ENCODE measurements at regions not wholly inside any gene's neighbourhood (a gene's known extent, or its start where the extent isn't known, plus 50 kb on each side); places are given as distances from the start of the nearest gene placed in this dataset.
"Not testable (repeated sequence)": the region's sequence is repeated elsewhere in the genome, so short reads cannot be mapped to it uniquely, and the experiment has no call there.

- H3K4me2 ChIP-seq (ENCODE audit: low read depth, low read length): no peak overlapping the region
- DNase-seq: no peak
These were observed 179.4 kb upstream of the DCC start for GRCh38 chr18:52160636-52161035.

GRCh38 chr18:52163478-52163877, 176.5 kb upstream of the DCC start:
- no peaks in the 10 kb centered on the region for H3K4me1 ChIP-seq (ENCODE audit: low read length)
- H3F3A ChIP-seq (ENCODE audit: insufficient read depth, low read length): no peaks in the 10 kb centered on the region
- no peaks in the 10 kb centered on the region for H4K20me1 ChIP-seq (ENCODE audit: insufficient read depth, low read length)
- no peak overlapping the region for H3K9ac ChIP-seq (ENCODE audit: low read length)
- no peak overlapping the region for H2AFZ ChIP-seq (ENCODE audit: low read length)
- H3K9me2 ChIP-seq (replicated peaks; ENCODE audit: insufficient read depth, low read length): no peaks in the 10 kb centered on the region
- H3K79me2 ChIP-seq (ENCODE audit: low read length): no peaks in the 10 kb centered on the region
- no peak for TF ChIP-seq CTCF (IDR thresholded peaks at IDR 0.05; ENCODE audit: low read length)
- DNase-seq: no peak
- H3K9me3 ChIP-seq (replicated peaks; ENCODE audit: insufficient read depth, low read length): no peaks in the 10 kb centered on the region
- H3K36me3 ChIP-seq (replicated peaks; ENCODE audit: insufficient read depth, low read length): no peaks in the 10 kb centered on the region
- no peak overlapping the region for H3K4me2 ChIP-seq (ENCODE audit: low read depth, low read length)
- H3K4me3 ChIP-seq (ENCODE audit: low read length): no peak overlapping the region
- no peaks in the 10 kb centered on the region for H3K27me3 ChIP-seq (replicated peaks; ENCODE audit: insufficient read depth, low read length)
- H3K27ac ChIP-seq (ENCODE audit: low read length): no peak overlapping the region

More at GRCh38 chr18:52160636-52161035, 179.4 kb upstream of the DCC start:
- no peaks in the 10 kb centered on the region for H3K9me2 ChIP-seq (replicated peaks; ENCODE audit: insufficient read depth, low read length)
- H3K79me2 ChIP-seq (ENCODE audit: low read length): no peaks in the 10 kb centered on the region
- no peaks in the 10 kb centered on the region for H3K27me3 ChIP-seq (replicated peaks; ENCODE audit: insufficient read depth, low read length)
- H3F3A ChIP-seq (ENCODE audit: insufficient read depth, low read length): no peaks in the 10 kb centered on the region
- H4K20me1 ChIP-seq (ENCODE audit: insufficient read depth, low read length): no peaks in the 10 kb centered on the region
- H3K9me3 ChIP-seq (replicated peaks; ENCODE audit: insufficient read depth, low read length): no peaks in the 10 kb centered on the region
- no peaks in the 10 kb centered on the region for H3K36me3 ChIP-seq (replicated peaks; ENCODE audit: insufficient read depth, low read length)
- H3K4me3 ChIP-seq (ENCODE audit: low read length): no peak overlapping the region
- no peak for TF ChIP-seq EZH2phosphoT487 (IDR thresholded peaks at IDR 0.05; ENCODE audit: low read length)
- no peak for TF ChIP-seq CTCF (IDR thresholded peaks at IDR 0.05; ENCODE audit: low read length)
- TF ChIP-seq EZH2 (optimal IDR thresholded peaks at IDR 0.05; ENCODE audit: low read depth, low read length): no peak
- H3K4me1 ChIP-seq (ENCODE audit: low read length): peaks cover 17% of the 10 kb centered on the region
- H3K27ac ChIP-seq (ENCODE audit: low read length): no peak overlapping the region
- H2AFZ ChIP-seq (ENCODE audit: low read length): no peak overlapping the region
- H3K9ac ChIP-seq (ENCODE audit: low read length): no peak overlapping the region

- H3F3A ChIP-seq (ENCODE audit: insufficient read depth, low read length); H4K20me1 ChIP-seq (ENCODE audit: insufficient read depth, low read length); H3K36me3 ChIP-seq (replicated peaks; ENCODE audit: insufficient read depth, low read length); H2AFZ ChIP-seq (ENCODE audit: low read length); H3K4me2 ChIP-seq (ENCODE audit: low read depth, low read length); H3K9me3 ChIP-seq (replicated peaks; ENCODE audit: insufficient read depth, low read length); H3K4me1 ChIP-seq (ENCODE audit: low read length); H3K27me3 ChIP-seq (replicated peaks; ENCODE audit: insufficient read depth, low read length); DNase-seq; H3K9ac ChIP-seq (ENCODE audit: low read length); H3K4me3 ChIP-seq (ENCODE audit: low read length); H3K79me2 ChIP-seq (ENCODE audit: low read length); H3K9me2 ChIP-seq (replicated peaks; ENCODE audit: insufficient read depth, low read length); H3K27ac ChIP-seq (ENCODE audit: low read length): not testable (repeated sequence)
These were observed 171.9 kb upstream of the DCC start for GRCh38 chr18:52168131-52168530.

GRCh38 chr18:52174220-52174619, 165.8 kb upstream of the DCC start:
- no peaks in the 10 kb centered on the region for H3K36me3 ChIP-seq (replicated peaks; ENCODE audit: insufficient read depth, low read length)
- no peak for TF ChIP-seq CTCF (IDR thresholded peaks at IDR 0.05; ENCODE audit: low read length)
- no peak for TF ChIP-seq EZH2 (optimal IDR thresholded peaks at IDR 0.05; ENCODE audit: low read depth, low read length)
- TF ChIP-seq EZH2phosphoT487 (IDR thresholded peaks at IDR 0.05; ENCODE audit: low read length): no peak
- H3K9me2 ChIP-seq (replicated peaks; ENCODE audit: insufficient read depth, low read length): no peaks in the 10 kb centered on the region
- no peak for DNase-seq
- no peak overlapping the region for H2AFZ ChIP-seq (ENCODE audit: low read length)
- H3K4me3 ChIP-seq (ENCODE audit: low read length): no peak overlapping the region
- H3K9me3 ChIP-seq (replicated peaks; ENCODE audit: insufficient read depth, low read length): no peaks in the 10 kb centered on the region
- no peak overlapping the region for H3K9ac ChIP-seq (ENCODE audit: low read length)
- H3K79me2 ChIP-seq (ENCODE audit: low read length): no peaks in the 10 kb centered on the region
- no peaks in the 10 kb centered on the region for H3K4me1 ChIP-seq (ENCODE audit: low read length)
- no peaks in the 10 kb centered on the region for H3K27me3 ChIP-seq (replicated peaks; ENCODE audit: insufficient read depth, low read length)
- no peak overlapping the region for H3K4me2 ChIP-seq (ENCODE audit: low read depth, low read length)
- no peaks in the 10 kb centered on the region for H3F3A ChIP-seq (ENCODE audit: insufficient read depth, low read length)
- no peak overlapping the region for H3K27ac ChIP-seq (ENCODE audit: low read length)
- no peaks in the 10 kb centered on the region for H4K20me1 ChIP-seq (ENCODE audit: insufficient read depth, low read length)
